ENCODE measurements at regions not wholly inside any gene's neighbourhood (a gene's known extent, or its start where the extent isn't known, plus 50 kb on each side); places are given as distances from the start of the nearest gene placed in this dataset.

GRCh38 chr12:126295652-126296051 lies 1230.4 kb downstream of the AACS start:
- TF ChIP-seq CTCF (IDR thresholded peaks at IDR 0.05; ENCODE audit: unreplicated experiment), result no peak
- intact Hi-C loops (cut with micrococcal nuclease), result no loop called here
- ChIA-PET POLR2A (no interaction called here), CTCF (interaction anchor here (0.6 kb wide), 1 partner anchor 1133 kb away, joined by 4 read pairs; no protein-coding TSS in a partner anchor)
- no TSS peak for BruUV-seq (replicated peaks)
- Mint-ChIP-seq H3K9me3 (ENCODE audit: unreplicated experiment) (peaks cover 16% of the 10 kb centered on the region), H3K4me1 (ENCODE audit: insufficient read depth, unreplicated experiment) (no peaks in the 10 kb centered on the region), H3K36me3 (ENCODE audit: insufficient read depth, unreplicated experiment) (no peaks in the 10 kb centered on the region), H3K27me3 (ENCODE audit: insufficient read depth, unreplicated experiment) (no peaks in the 10 kb centered on the region), H3K27ac (ENCODE audit: low read depth, unreplicated experiment) (no peak overlapping the region), H3K4me3 (ENCODE audit: unreplicated experiment) (no peak overlapping the region)
- DNase-seq (ENCODE audit: unreplicated experiment), result no peak

- BruUV-seq (replicated peaks), result no TSS peak
- Mint-ChIP-seq H3K4me1 (ENCODE audit: insufficient read depth, unreplicated experiment) (peaks cover 7% of the 10 kb centered on the region), H3K27me3 (ENCODE audit: insufficient read depth, unreplicated experiment) (no peaks in the 10 kb centered on the region), H3K36me3 (ENCODE audit: insufficient read depth, unreplicated experiment) (no peaks in the 10 kb centered on the region), H3K9me3 (ENCODE audit: unreplicated experiment) (no peaks in the 10 kb centered on the region), H3K4me3 (ENCODE audit: unreplicated experiment) (no peak overlapping the region), H3K27ac (ENCODE audit: low read depth, unreplicated experiment) (no peak overlapping the region)
- intact Hi-C loops (cut with micrococcal nuclease), result no loop called here
- TF ChIP-seq CTCF (IDR thresholded peaks at IDR 0.05; ENCODE audit: unreplicated experiment), result no peak
- ChIA-PET POLR2A (no interaction called here), CTCF (interaction anchor here (0.6 to 0.7 kb wide), 2 partner anchors 115 to 780 kb away, joined by 4 to 6 read pairs; no protein-coding TSS in a partner anchor)
- DNase-seq (ENCODE audit: unreplicated experiment), result no peak
These were observed 1244.0 kb downstream of the AACS start for GRCh38 chr12:126309278-126309677.

GRCh38 chr12:126312457-126312856 lies 1247.2 kb downstream of the AACS start:
- H3K4me1 Mint-ChIP-seq (ENCODE audit: insufficient read depth, unreplicated experiment), result peaks cover 7% of the 10 kb centered on the region
- H3K27me3 Mint-ChIP-seq (ENCODE audit: insufficient read depth, unreplicated experiment), result no peaks in the 10 kb centered on the region
- ChIA-PET POLR2A (no interaction called here), CTCF (interaction anchor here (0.5 to 1.1 kb wide), 4 partner anchors 218 to 1107 kb away, joined by 3 read pairs; no protein-coding TSS in a partner anchor)
- H3K4me3 Mint-ChIP-seq (ENCODE audit: unreplicated experiment), result no peak overlapping the region
- intact Hi-C loops (cut with micrococcal nuclease), result no loop called here
- H3K27ac Mint-ChIP-seq (ENCODE audit: low read depth, unreplicated experiment), result no peak overlapping the region
- no peak for TF ChIP-seq CTCF (IDR thresholded peaks at IDR 0.05; ENCODE audit: unreplicated experiment)
- BruUV-seq (replicated peaks), result no TSS peak
- no peaks in the 10 kb centered on the region for H3K9me3 Mint-ChIP-seq (ENCODE audit: unreplicated experiment)
- H3K36me3 Mint-ChIP-seq (ENCODE audit: insufficient read depth, unreplicated experiment), result no peaks in the 10 kb centered on the region
- no peak for DNase-seq (ENCODE audit: unreplicated experiment)

GRCh38 chr12:126316411-126316810 lies 1251.2 kb downstream of the AACS start:
- no peaks in the 10 kb centered on the region for H3K36me3 Mint-ChIP-seq (ENCODE audit: insufficient read depth, unreplicated experiment)
- H3K9me3 Mint-ChIP-seq (ENCODE audit: unreplicated experiment), result no peaks in the 10 kb centered on the region
- DNase-seq (ENCODE audit: unreplicated experiment), result no peak
- BruUV-seq (replicated peaks), result no TSS peak
- intact Hi-C loops (cut with micrococcal nuclease), result no loop called here
- ChIA-PET POLR2A (interaction anchor here (0.7 kb wide), 1 partner anchor 249 kb away, joined by 3 read pairs; no protein-coding TSS in a partner anchor), CTCF (interaction anchor here (0.7 kb wide), 1 partner anchor 11 kb away, joined by 3 read pairs; no protein-coding TSS in a partner anchor)
- H3K27ac Mint-ChIP-seq (ENCODE audit: low read depth, unreplicated experiment), result no peak overlapping the region
- TF ChIP-seq CTCF (IDR thresholded peaks at IDR 0.05; ENCODE audit: unreplicated experiment), result no peak
- no peak overlapping the region for H3K4me3 Mint-ChIP-seq (ENCODE audit: unreplicated experiment)
- H3K27me3 Mint-ChIP-seq (ENCODE audit: insufficient read depth, unreplicated experiment), result no peaks in the 10 kb centered on the region
- peaks cover 7% of the 10 kb centered on the region for H3K4me1 Mint-ChIP-seq (ENCODE audit: insufficient read depth, unreplicated experiment)
